ENCODE measurements at regions not wholly inside any gene's neighbourhood (a gene's known extent, or its start where the extent isn't known, plus 50 kb on each side); places are given as distances from the start of the nearest gene placed in this dataset.

GRCh38 chr4:135123632-135124031 lies 922.0 kb upstream of the PABPC4L start:
- no peak for TF ChIP-seq CTCF (IDR thresholded peaks at IDR 0.05)
- Histone ChIP-seq H3K4me3 (no peak overlapping the region), H3K27ac (no peak overlapping the region)
- no peak for DNase-seq (ENCODE audit: low spot score)

GRCh38 chr4:135122457-135122856 lies 920.9 kb upstream of the PABPC4L start:
- Histone ChIP-seq H3K27ac (no peak overlapping the region), H3K4me3 (no peak overlapping the region)
- DNase-seq (ENCODE audit: low spot score) = no peak
- TF ChIP-seq CTCF (IDR thresholded peaks at IDR 0.05) = no peak

GRCh38 chr4:135120195-135120594 lies 918.6 kb upstream of the PABPC4L start:
- Histone ChIP-seq H3K27ac (no peak overlapping the region), H3K4me3 (no peak overlapping the region)
- DNase-seq (ENCODE audit: low spot score) = no peak
- TF ChIP-seq CTCF (IDR thresholded peaks at IDR 0.05) = no peak

- DNase-seq (ENCODE audit: low spot score) = no peak
- no peak for TF ChIP-seq CTCF (IDR thresholded peaks at IDR 0.05)
- Histone ChIP-seq H3K4me3 (no peak overlapping the region), H3K27ac (no peak overlapping the region)
Measured at GRCh38 chr4:135114079-135114478, 912.5 kb upstream of the PABPC4L start.

GRCh38 chr4:135098061-135098460 lies 896.5 kb upstream of the PABPC4L start:
- H3K27ac ChIP-seq = no peak overlapping the region
- no peak for DNase-seq (ENCODE audit: low spot score)

GRCh38 chr4:135073389-135073788 lies 871.8 kb upstream of the PABPC4L start:
- DNase-seq (ENCODE audit: low spot score) = no peak
- no peak for TF ChIP-seq CTCF (IDR thresholded peaks at IDR 0.05)
- Histone ChIP-seq H3K4me3 (no peak overlapping the region), H3K27ac (no peak overlapping the region)

More at GRCh38 chr4:135098061-135098460, 896.5 kb upstream of the PABPC4L start:
- no peak for TF ChIP-seq CTCF (IDR thresholded peaks at IDR 0.05)
- no peak overlapping the region for H3K4me3 ChIP-seq

GRCh38 chr4:135072553-135072952 lies 871.0 kb upstream of the PABPC4L start:
- H3K4me3 ChIP-seq = no peak overlapping the region
- H3K27ac ChIP-seq = no peak overlapping the region
- no peak for TF ChIP-seq CTCF (IDR thresholded peaks at IDR 0.05)
- no peak for DNase-seq (ENCODE audit: low spot score)

All from coronary artery (tissue), 2 donors.